Lung (tissue), 11 donors: ENCODE measurements at regions not wholly inside any gene's neighbourhood (a gene's known extent, or its start where the extent isn't known, plus 50 kb on each side); places are given as distances from the start of the nearest gene placed in this dataset.

Experiments
- ATAC-seq: fragments of 200-7000 bp; cut with Tn5 transposase; one replicate; pipeline ENCODE4 v1.9.1; 2020; ENCODE audit warnings: moderate number of reproducible peaks; ENCODE audit not compliant: insufficient read depth, low FRiP score
- DNase-seq, 3 donors: peaks; one replicate each; pipeline ENCODE4 v3.0.0-alpha.2; 2013 to 2017
- H3K27ac ChIP-seq, 2 donors: one replicate each; pipeline ENCODE4 v1.5.1; 2013; ENCODE audit warnings: mild to moderate bottlenecking in 2 of 2, moderate library complexity in 2 of 2, control low read depth in 1 of 2, inconsistent platforms in 1 of 2, low read depth in 1 of 2, low read length in 1 of 2
- H3K27me3 ChIP-seq, 3 donors: one replicate each; pipeline ENCODE4 v1.5.1; 2013; ENCODE audit warnings: low read length in 2 of 3; ENCODE audit not compliant: control insufficient read depth in 3 of 3, insufficient read depth in 3 of 3
- H3K36me3 ChIP-seq, 4 donors: one replicate each; pipeline ENCODE4 v1.5.1; 2013; ENCODE audit warnings: low read length in 4 of 4, mild to moderate bottlenecking in 1 of 4, moderate library complexity in 1 of 4; ENCODE audit not compliant: control insufficient read depth in 4 of 4, insufficient read depth in 4 of 4
- H3K4me1 ChIP-seq, 5 donors: one replicate each; pipeline ENCODE4 v1.5.1; 2013; ENCODE audit warnings: low read length in 5 of 5, mild to moderate bottlenecking in 2 of 5, moderate library complexity in 1 of 5; ENCODE audit not compliant: control insufficient read depth in 5 of 5, insufficient read depth in 5 of 5
- H3K4me3 ChIP-seq: one replicate; pipeline ENCODE4 v1.5.1; 2013; ENCODE audit warnings: mild to moderate bottlenecking, control low read depth, moderate library complexity
- H3K9ac ChIP-seq, 2 donors: one replicate each; pipeline ENCODE4 v1.5.1; 2013; ENCODE audit warnings: low read length in 2 of 2, control low read depth in 1 of 2; ENCODE audit not compliant: insufficient read depth in 1 of 2
- H3K9me3 ChIP-seq, 4 donors: one replicate each; pipeline ENCODE4 v1.5.1; 2013; ENCODE audit warnings: low read length in 3 of 4, mild to moderate bottlenecking in 1 of 4, moderate library complexity in 1 of 4; ENCODE audit not compliant: control insufficient read depth in 4 of 4, insufficient read depth in 3 of 4
- CTCF ChIP-seq: IDR thresholded peaks from 2 replicates; pipeline ENCODE4 v1.5.1; 2012; ENCODE audit warnings: mild to moderate bottlenecking; ENCODE audit errors: control extremely low read depth, extremely low read depth
- WGBS, 2 donors: extraction: QIAGEN DNeasy Blood & Tissue Kit; methylation state at CpG; one replicate each; pipeline ENCODE4 v1.1.7; 2013; 5-methylcytosine and 5-hydroxymethylcytosine counted together
- donor health status: control.
- donor health status: control.
- donor health status: Bipolar disorder and iron deficiency.
- donor health status: healthy.
- donor health status: DM: yes; HTN: yes; CAD: no.

- H3K27me3 ChIP-seq = no peaks in the 10 kb centered on the region
- no peaks in the 10 kb centered on the region for H3K36me3 ChIP-seq
- WGBS, 2 donors = 63 to 73% methylated on average over 3 of the region's 3 CpGs
- H3K9me3 ChIP-seq = no peaks in the 10 kb centered on the region
- DNase-seq (peak; percentile 20 to 92 (median 92)), ATAC-seq (no peak)
- H3K4me3 ChIP-seq = no peak overlapping the region
- H3K4me1 ChIP-seq = peaks cover 0 to 60% (median 20%) of the 10 kb centered on the region in 5 donors
- TF ChIP-seq CTCF = no peak
- no peak overlapping the region for H3K9ac ChIP-seq
- no peak overlapping the region for H3K27ac ChIP-seq
Measured at GRCh38 chr18:56391931-56392590, 246.3 kb downstream of the TXNL1 start.

GRCh38 chr18:56390626-56391025 is 247.8 kb downstream of the TXNL1 start:
- no peaks in the 10 kb centered on the region for H3K36me3 ChIP-seq
- no peak overlapping the region for H3K9ac ChIP-seq
- 90% methylated on average over 3 of the region's 3 CpGs for WGBS, 2 donors
- H3K4me3 ChIP-seq = no peak overlapping the region
- no peaks in the 10 kb centered on the region for H3K9me3 ChIP-seq
- H3K4me1 ChIP-seq = peaks cover 0 to 60% (median 20%) of the 10 kb centered on the region in 5 donors
- TF ChIP-seq CTCF = no peak
- H3K27ac ChIP-seq = no peak overlapping the region
- H3K27me3 ChIP-seq = no peaks in the 10 kb centered on the region
- ATAC-seq = no peak
- DNase-seq = peak in 2 of 3 donors; percentile 62 to 73

- H3K36me3 ChIP-seq = no peaks in the 10 kb centered on the region
- WGBS, 2 donors = 73 to 83% methylated on average over 8 of the region's 8 CpGs
- peak; percentile 66 to 85 (median 74) for DNase-seq
- no peak overlapping the region for H3K27ac ChIP-seq
- no peak for TF ChIP-seq CTCF
- no peak overlapping the region for H3K4me3 ChIP-seq
- peaks cover 0 to 60% (median 20%) of the 10 kb centered on the region in 5 donors for H3K4me1 ChIP-seq
- no peak for ATAC-seq
- H3K9me3 ChIP-seq = no peaks in the 10 kb centered on the region
- no peak overlapping the region for H3K9ac ChIP-seq
- H3K27me3 ChIP-seq = no peaks in the 10 kb centered on the region
Measured at GRCh38 chr18:56389190-56389589, 249.2 kb downstream of the TXNL1 start.

GRCh38 chr18:56388571-56388970 is 249.8 kb downstream of the TXNL1 start:
- no peak for ATAC-seq
- H3K36me3 ChIP-seq = no peaks in the 10 kb centered on the region
- no peak for TF ChIP-seq CTCF

More at GRCh38 chr18:56388571-56388970, 249.8 kb downstream of the TXNL1 start:
- Histone ChIP-seq H3K9me3 (no peaks in the 10 kb centered on the region), H3K27ac (no peak overlapping the region), H3K27me3 (no peaks in the 10 kb centered on the region), H3K9ac (no peak overlapping the region), H3K4me1 (peaks cover 0 to 60% (median 20%) of the 10 kb centered on the region in 5 donors), H3K4me3 (no peak overlapping the region)
- WGBS, 2 donors = 33 to 45% methylated on average over 5 of the region's 5 CpGs
- DNase-seq = no peak
